HG03520 (cell line): ENCODE measurements at regions not wholly inside any gene's neighbourhood (a gene's known extent, or its start where the extent isn't known, plus 50 kb on each side); places are given as distances from the start of the nearest gene placed in this dataset.
"Not testable (repeated sequence)": the region's sequence is repeated elsewhere in the genome, so short reads cannot be mapped to it uniquely, and the experiment has no call there.

ENCODE experiments used
- ATAC-seq: cut with Tn5 transposase; IDR thresholded peaks from one replicate; pipeline ENCODE4 v1.9.1; 2021; ENCODE audit warnings: mild to moderate bottlenecking, moderate library complexity; ENCODE audit not compliant: unreplicated experiment

- no peak for ATAC-seq
Measured at GRCh38 chr5:125481506-125482465, 735.3 kb upstream of the ZNF608 start.

GRCh38 chr5:125483609-125484008 lies 737.2 kb upstream of the ZNF608 start:
- ATAC-seq, result no peak

- no peak for ATAC-seq
Measured at GRCh38 chr5:125484272-125484741, 737.9 kb upstream of the ZNF608 start.

- no peak for ATAC-seq
Measured at GRCh38 chr5:125484742-125485641, 738.6 kb upstream of the ZNF608 start.

- no peak for ATAC-seq
Measured at GRCh38 chr5:125485771-125486170, 739.3 kb upstream of the ZNF608 start.

GRCh38 chr5:125486634-125487033 lies 740.2 kb upstream of the ZNF608 start:
- no peak for ATAC-seq

GRCh38 chr5:125487231-125487630 lies 740.8 kb upstream of the ZNF608 start:
- no peak for ATAC-seq

- ATAC-seq, result not testable (repeated sequence)
Measured at GRCh38 chr5:125487652-125488051, 741.2 kb upstream of the ZNF608 start.

GRCh38 chr5:125489146-125489545 lies 742.7 kb upstream of the ZNF608 start:
- no peak for ATAC-seq

- no peak for ATAC-seq
Measured at GRCh38 chr5:125491986-125492492, 745.6 kb upstream of the ZNF608 start.

- ATAC-seq, result no peak
Measured at GRCh38 chr5:125492977-125493376, 746.5 kb upstream of the ZNF608 start.

GRCh38 chr5:125496393-125496792 lies 750.0 kb upstream of the ZNF608 start:
- no peak for ATAC-seq

GRCh38 chr5:125497651-125498050 lies 751.2 kb upstream of the ZNF608 start:
- ATAC-seq, result no peak

GRCh38 chr5:125499636-125500332 lies 753.3 kb upstream of the ZNF608 start:
- ATAC-seq, result no peak

- no peak for ATAC-seq
Measured at GRCh38 chr5:125501396-125501795, 755.0 kb upstream of the ZNF608 start.

GRCh38 chr5:125503946-125504345 lies 757.5 kb upstream of the ZNF608 start:
- no peak for ATAC-seq

- ATAC-seq, result no peak
Measured at GRCh38 chr5:125505115-125505514, 758.7 kb upstream of the ZNF608 start.

GRCh38 chr5:125506124-125506523 lies 759.7 kb upstream of the ZNF608 start:
- ATAC-seq, result no peak

GRCh38 chr5:125508225-125508624 lies 761.8 kb upstream of the ZNF608 start:
- ATAC-seq, result no peak

- no peak for ATAC-seq
Measured at GRCh38 chr5:125510651-125511050, 764.2 kb upstream of the ZNF608 start.
